HG02970 (cell line): ENCODE measurements at regions not wholly inside any gene's neighbourhood (a gene's known extent, or its start where the extent isn't known, plus 50 kb on each side); places are given as distances from the start of the nearest gene placed in this dataset.

Source experiments
- ATAC-seq: cut with Tn5 transposase; IDR thresholded peaks from one replicate; pipeline ENCODE4 v1.9.1; 2021; ENCODE audit warnings: mild to moderate bottlenecking, moderate library complexity, moderate number of reproducible peaks; ENCODE audit not compliant: unreplicated experiment, low FRiP score

- ATAC-seq = no peak
Observed at GRCh38 chr21:27487676-27488075, 520.8 kb upstream of the ADAMTS5 start.

GRCh38 chr21:27480841-27481261 is 514.0 kb upstream of the ADAMTS5 start:
- ATAC-seq = no peak

GRCh38 chr21:27477296-27477695 is 510.4 kb upstream of the ADAMTS5 start:
- no peak for ATAC-seq

- no peak for ATAC-seq
Observed at GRCh38 chr21:27476696-27477095, 509.8 kb upstream of the ADAMTS5 start.

- no peak for ATAC-seq
Observed at GRCh38 chr21:27475363-27475955, 508.6 kb upstream of the ADAMTS5 start.

- no peak for ATAC-seq
Observed at GRCh38 chr21:27467366-27467765, 500.5 kb upstream of the ADAMTS5 start.

GRCh38 chr21:27466140-27466539 is 499.3 kb upstream of the ADAMTS5 start:
- ATAC-seq = no peak

- no peak for ATAC-seq
Observed at GRCh38 chr21:27464648-27465047, 497.8 kb upstream of the ADAMTS5 start.

GRCh38 chr21:27462726-27463125 is 495.8 kb upstream of the ADAMTS5 start:
- ATAC-seq = no peak

- no peak for ATAC-seq
Observed at GRCh38 chr21:27454234-27454633, 487.3 kb upstream of the ADAMTS5 start.

- no peak for ATAC-seq
Observed at GRCh38 chr21:27451116-27451515, 484.2 kb upstream of the ADAMTS5 start.

GRCh38 chr21:27450216-27450615 is 483.3 kb upstream of the ADAMTS5 start:
- no peak for ATAC-seq

- no peak for ATAC-seq
Observed at GRCh38 chr21:27448960-27449359, 482.1 kb upstream of the ADAMTS5 start.

GRCh38 chr21:27447843-27448242 is 481.0 kb upstream of the ADAMTS5 start:
- no peak for ATAC-seq

- no peak for ATAC-seq
Observed at GRCh38 chr21:27429710-27430341, 462.9 kb upstream of the ADAMTS5 start.

- no peak for ATAC-seq
Observed at GRCh38 chr21:27426196-27426595, 459.3 kb upstream of the ADAMTS5 start.

GRCh38 chr21:27425574-27425973 is 458.7 kb upstream of the ADAMTS5 start:
- ATAC-seq = no peak

GRCh38 chr21:27425172-27425571 is 458.3 kb upstream of the ADAMTS5 start:
- ATAC-seq = no peak

- no peak for ATAC-seq
Observed at GRCh38 chr21:27424601-27425000, 457.7 kb upstream of the ADAMTS5 start.

GRCh38 chr21:27423906-27424595 is 457.2 kb upstream of the ADAMTS5 start:
- no peak for ATAC-seq

- ATAC-seq = no peak
Observed at GRCh38 chr21:27423038-27423437, 456.1 kb upstream of the ADAMTS5 start.

- ATAC-seq = no peak
Observed at GRCh38 chr21:27422435-27422834, 455.5 kb upstream of the ADAMTS5 start.
